SH-SY5Y (cell line): ENCODE measurements at regions not wholly inside any gene's neighbourhood (a gene's known extent, or its start where the extent isn't known, plus 50 kb on each side); places are given as distances from the start of the nearest gene placed in this dataset.

Experiments used
- GATA2 ChIP-seq: IDR thresholded peaks from 2 replicates; pipeline ENCODE4 v1.6.1; 2011; ENCODE audit warnings: mild to moderate bottlenecking, low read depth, low read length
- GATA3 ChIP-seq: IDR thresholded peaks from 2 replicates; pipeline ENCODE4 v1.6.1; 2011; ENCODE audit warnings: low read depth, mild to moderate bottlenecking, low read length, moderate library complexity

DNA sequence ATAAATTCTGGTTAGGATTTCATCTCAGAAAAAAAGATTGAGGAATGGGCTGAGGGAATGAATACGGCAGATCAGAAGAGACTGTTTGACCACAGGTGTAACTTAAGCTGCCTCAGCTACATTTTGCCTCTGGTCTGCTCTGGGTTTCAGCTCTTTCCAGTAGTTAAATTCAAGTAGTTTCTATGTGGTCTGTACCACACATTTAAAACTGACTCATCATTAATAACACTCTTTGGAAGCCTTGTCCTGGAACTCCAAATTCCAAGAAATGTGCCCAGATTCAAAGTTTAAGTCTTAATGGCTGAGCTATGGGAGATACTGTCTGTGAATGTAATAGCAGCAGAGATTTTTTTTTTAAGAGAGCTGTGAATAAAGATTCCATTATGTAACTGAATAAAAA, 133.1 kb upstream of the IGSF10 start:
- TF ChIP-seq GATA2 (no peak), GATA3 (no peak)
